ENCODE measurements at regions not wholly inside any gene's neighbourhood (a gene's known extent, or its start where the extent isn't known, plus 50 kb on each side); places are given as distances from the start of the nearest gene placed in this dataset.

DNA sequence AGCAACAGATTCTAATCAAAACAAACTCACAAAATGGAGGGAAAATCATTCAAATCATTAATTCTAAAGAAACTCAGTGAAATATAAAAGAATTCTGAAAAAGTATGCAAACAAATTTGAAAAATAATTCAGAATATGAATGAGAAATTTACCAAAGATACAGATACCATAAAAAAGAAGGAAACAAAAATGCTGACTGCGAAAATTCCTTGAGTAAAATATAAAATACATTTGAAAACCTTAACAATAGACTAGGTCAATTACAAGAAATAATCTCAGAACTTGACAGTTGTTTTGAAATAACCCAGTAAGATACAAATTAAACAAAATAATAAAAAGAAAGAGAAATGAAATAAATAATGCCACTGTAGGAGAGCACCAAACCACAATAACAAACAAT is 1289.0 kb downstream of the SLITRK1 start:
- TF ChIP-seq CTCF (IDR thresholded peaks at IDR 0.05) (no peak), POLR2A (IDR thresholded peaks at IDR 0.05) (no peak)
